ENCODE measurements at regions not wholly inside any gene's neighbourhood (a gene's known extent, or its start where the extent isn't known, plus 50 kb on each side); places are given as distances from the start of the nearest gene placed in this dataset.

DNA sequence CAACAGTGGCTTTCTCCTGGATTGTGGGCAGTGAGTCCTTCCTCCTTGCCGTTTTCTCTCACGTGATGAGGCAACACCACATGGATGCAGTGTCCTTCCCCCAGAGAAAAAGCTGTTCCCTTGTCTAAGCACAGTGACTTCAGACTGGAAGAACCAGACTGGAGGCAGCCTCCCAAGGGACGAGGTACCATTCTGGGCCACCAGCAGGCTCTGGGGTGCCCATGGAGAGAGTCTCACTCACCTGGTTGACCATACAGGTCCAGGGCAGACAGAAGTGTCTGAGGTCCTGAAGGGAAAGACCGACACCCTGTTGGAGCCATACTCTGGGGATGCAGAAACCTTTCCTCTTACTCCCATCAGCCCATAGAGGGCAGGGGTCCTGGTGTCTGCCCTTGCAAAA is 69.2 kb upstream of the DOCK1 start:
- Histone ChIP-seq H3K79me2 (ENCODE audit: control insufficient read depth, insufficient read depth, low read length) (no peaks in the 10 kb centered on the region), H3K27me3 (replicated peaks in 1 of 2; ENCODE audit: control insufficient read depth in 2 of 2, insufficient read depth in 2 of 2, low read length in 1 of 2) (no peaks in the 10 kb centered on the region), H3K9me3 (replicated peaks; ENCODE audit: control insufficient read depth, insufficient read depth, low read length) (no peaks in the 10 kb centered on the region), H3K9ac (ENCODE audit: control insufficient read depth, insufficient read depth, low read length) (no peak overlapping the region), H3K4me2 (ENCODE audit: control insufficient read depth, insufficient read depth) (no peak overlapping the region), H3K27ac (ENCODE audit: control insufficient read depth, insufficient read depth) (no peak overlapping the region), H3K4me1 (ENCODE audit: control insufficient read depth, insufficient read depth, low read length) (no peaks in the 10 kb centered on the region), H2AFZ (ENCODE audit: control insufficient read depth, low read depth, low read length) (no peak overlapping the region), H3K36me3 (ENCODE audit: control insufficient read depth in 2 of 2, insufficient read depth in 2 of 2, low read length in 1 of 2) (no peaks in the 10 kb centered on the region), H4K20me1 (ENCODE audit: control insufficient read depth, insufficient read depth) (no peaks in the 10 kb centered on the region), H3K4me3 (no peak overlapping the region)
- CTCF ChIA-PET = no interaction called here
- no peak for ATAC-seq
- RAD21 ChIA-PET (ENCODE audit: unreplicated experiment) = no interaction called here
- TF ChIP-seq NFYA (IDR thresholded peaks at IDR 0.05; ENCODE audit: borderline replicate concordance, low read depth, low read length) (no peak), NFYB (IDR thresholded peaks at IDR 0.05; ENCODE audit: insufficient read depth, low read depth, low read length) (no peak), CBX3 (IDR thresholded peaks at IDR 0.05; ENCODE audit: borderline replicate concordance, low read depth) (no peak), ESRRA (IDR thresholded peaks at IDR 0.05; ENCODE audit: low read length) (no peak), NR2F1 (conservative IDR thresholded peaks at IDR 0.05) (no peak), CBFB (IDR thresholded peaks at IDR 0.05; ENCODE audit: low read depth) (no peak), DPF2 (IDR thresholded peaks at IDR 0.05) (no peak), FOS (IDR thresholded peaks at IDR 0.05; ENCODE audit: borderline replicate concordance, extremely low read depth, insufficient read length) (no peak), RBBP5 (conservative IDR thresholded peaks at IDR 0.05) (no peak), NBN (IDR thresholded peaks at IDR 0.05) (no peak)
- TF ChIP-seq, protein P1, sequence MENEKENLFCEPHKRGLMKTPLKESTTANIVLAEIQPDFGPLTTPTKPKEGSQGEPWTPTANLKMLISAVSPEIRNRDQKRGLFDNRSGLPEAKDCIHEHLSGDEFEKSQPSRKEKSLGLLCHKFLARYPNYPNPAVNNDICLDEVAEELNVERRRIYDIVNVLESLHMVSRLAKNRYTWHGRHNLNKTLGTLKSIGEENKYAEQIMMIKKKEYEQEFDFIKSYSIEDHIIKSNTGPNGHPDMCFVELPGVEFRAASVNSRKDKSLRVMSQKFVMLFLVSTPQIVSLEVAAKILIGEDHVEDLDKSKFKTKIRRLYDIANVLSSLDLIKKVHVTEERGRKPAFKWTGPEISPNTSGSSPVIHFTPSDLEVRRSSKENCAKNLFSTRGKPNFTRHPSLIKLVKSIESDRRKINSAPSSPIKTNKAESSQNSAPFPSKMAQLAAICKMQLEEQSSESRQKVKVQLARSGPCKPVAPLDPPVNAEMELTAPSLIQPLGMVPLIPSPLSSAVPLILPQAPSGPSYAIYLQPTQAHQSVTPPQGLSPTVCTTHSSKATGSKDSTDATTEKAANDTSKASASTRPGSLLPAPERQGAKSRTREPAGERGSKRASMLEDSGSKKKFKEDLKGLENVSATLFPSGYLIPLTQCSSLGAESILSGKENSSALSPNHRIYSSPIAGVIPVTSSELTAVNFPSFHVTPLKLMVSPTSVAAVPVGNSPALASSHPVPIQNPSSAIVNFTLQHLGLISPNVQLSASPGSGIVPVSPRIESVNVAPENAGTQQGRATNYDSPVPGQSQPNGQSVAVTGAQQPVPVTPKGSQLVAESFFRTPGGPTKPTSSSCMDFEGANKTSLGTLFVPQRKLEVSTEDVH (IDR thresholded peaks at IDR 0.05; ENCODE audit: low read depth, partially characterized antibody) = no peak
- TF ChIP-seq, protein P2, sequence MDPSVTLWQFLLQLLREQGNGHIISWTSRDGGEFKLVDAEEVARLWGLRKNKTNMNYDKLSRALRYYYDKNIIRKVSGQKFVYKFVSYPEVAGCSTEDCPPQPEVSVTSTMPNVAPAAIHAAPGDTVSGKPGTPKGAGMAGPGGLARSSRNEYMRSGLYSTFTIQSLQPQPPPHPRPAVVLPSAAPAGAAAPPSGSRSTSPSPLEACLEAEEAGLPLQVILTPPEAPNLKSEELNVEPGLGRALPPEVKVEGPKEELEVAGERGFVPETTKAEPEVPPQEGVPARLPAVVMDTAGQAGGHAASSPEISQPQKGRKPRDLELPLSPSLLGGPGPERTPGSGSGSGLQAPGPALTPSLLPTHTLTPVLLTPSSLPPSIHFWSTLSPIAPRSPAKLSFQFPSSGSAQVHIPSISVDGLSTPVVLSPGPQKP (IDR thresholded peaks at IDR 0.05; ENCODE audit: low read depth, low read length) = no peak
- FAIRE-seq = no peak
- SMC1A ChIA-PET (ENCODE audit: uncharacterized antibody, unreplicated experiment) = no interaction called here
- POLR2A ChIA-PET = no interaction called here
- DNase-seq (ENCODE audit: low read depth, low spot score) = no peak
- in situ Hi-C loops (cut with MboI) (no loop called here), intact Hi-C loops (cut with micrococcal nuclease; ENCODE audit: unreplicated experiment) (no loop called here)
- BruUV-seq (replicated peaks) = no TSS peak
- WGBS (ENCODE audit: insufficient coverage, insufficient replicate concordance, low lambda C conversion rate, missing lambda C conversion rate) = 3% methylated on average over 4 of the region's 4 CpGs

All from GM12878 (cell line).